ENCODE measurements at regions not wholly inside any gene's neighbourhood (a gene's known extent, or its start where the extent isn't known, plus 50 kb on each side); places are given as distances from the start of the nearest gene placed in this dataset.

GRCh38 chr18:40072761-40073160, 1882.3 kb upstream of the PIK3C3 start:
- H3K4me2 ChIP-seq, result no peak overlapping the region
- Mint-ChIP-seq H3K36me3 (ENCODE audit: low read depth) (0 out of 3 replicates have a peak, but pooled peaks cover 2% of the 10 kb centered on the region), H3K27ac (no peak overlapping the region), H3K9me3 (peaks cover 2% of the 10 kb centered on the region; the same call in 1 of the 3 replicates), H3K4me3 (no peak overlapping the region), H3K27me3 (ENCODE audit: insufficient read depth, low read depth, poor library complexity) (peaks cover under 1% of the 10 kb centered on the region), H3K4me1 (peaks cover 14% of the 10 kb centered on the region)
- no peaks in the 10 kb centered on the region for H3K27me3 ChIP-seq (ENCODE audit: insufficient read depth)
- peaks cover 8% of the 10 kb centered on the region; the same call in 1 of the 2 replicates for H3K4me1 ChIP-seq (ENCODE audit: insufficient read depth)
- DNase-seq (ENCODE audit: low spot score) (no peak), ATAC-seq (no peak)
- no peaks in the 10 kb centered on the region for H3K79me2 ChIP-seq (replicated peaks; ENCODE audit: insufficient read depth)
- no peaks in the 10 kb centered on the region for H3K9me2 ChIP-seq (ENCODE audit: insufficient read depth)
- H3K27ac ChIP-seq (ENCODE audit: low read depth), result no peak overlapping the region
- no peak overlapping the region for H3K4me3 ChIP-seq
- H2AFZ ChIP-seq, result no peak overlapping the region
- H3K36me3 ChIP-seq (ENCODE audit: insufficient read depth), result no peaks in the 10 kb centered on the region
- no peak for TF ChIP-seq ZNF114 (CRISPR knock-in tag; IDR thresholded peaks at IDR 0.05)
- no peaks in the 10 kb centered on the region for H4K20me1 ChIP-seq (replicated peaks; ENCODE audit: insufficient read depth)
- H3F3A ChIP-seq (replicated peaks; ENCODE audit: low read depth), result no peaks in the 10 kb centered on the region

- no peak overlapping the region for H3K4me2 ChIP-seq
- DNase-seq (ENCODE audit: low spot score) (no peak), ATAC-seq (no peak)
- no peaks in the 10 kb centered on the region for H3K27me3 Mint-ChIP-seq (ENCODE audit: insufficient read depth, low read depth, poor library complexity)
- H3K27ac Mint-ChIP-seq, result no peak overlapping the region
- H3K9me2 ChIP-seq (ENCODE audit: insufficient read depth), result peaks cover 3% of the 10 kb centered on the region; the same call in 1 of the 2 replicates
- no peaks in the 10 kb centered on the region for H3F3A ChIP-seq (replicated peaks; ENCODE audit: low read depth)
- H3K27ac ChIP-seq (ENCODE audit: low read depth), result no peak overlapping the region
- H3K4me3 ChIP-seq, result no peak overlapping the region
- H2AFZ ChIP-seq, result no peak overlapping the region
- no peak overlapping the region for H3K4me3 Mint-ChIP-seq
- no peaks in the 10 kb centered on the region for H3K4me1 ChIP-seq (ENCODE audit: insufficient read depth)
- no peaks in the 10 kb centered on the region for H3K36me3 ChIP-seq (ENCODE audit: insufficient read depth)
- H3K79me2 ChIP-seq (replicated peaks; ENCODE audit: insufficient read depth), result no peaks in the 10 kb centered on the region
- H3K4me1 Mint-ChIP-seq, result peaks cover under 1% of the 10 kb centered on the region; the same call in 2 of the 3 replicates
- 0 out of 3 replicates have a peak, but pooled peaks cover 2% of the 10 kb centered on the region for H3K36me3 Mint-ChIP-seq (ENCODE audit: low read depth)
- H4K20me1 ChIP-seq (replicated peaks; ENCODE audit: insufficient read depth), result no peaks in the 10 kb centered on the region
- H3K9me3 Mint-ChIP-seq, result peaks cover 2% of the 10 kb centered on the region; the same call in 1 of the 3 replicates
- H3K27me3 ChIP-seq (ENCODE audit: insufficient read depth), result no peaks in the 10 kb centered on the region
- TF ChIP-seq CTCF (conservative IDR thresholded peaks at IDR 0.05; ENCODE audit: low read depth in 2 of 2) (no peak), EZH2 (IDR thresholded peaks at IDR 0.05; ENCODE audit: low read depth, unreplicated experiment) (no peak), ZNF331 (CRISPR knock-in tag; IDR thresholded peaks at IDR 0.05; ENCODE audit: low read depth) (no peak), NANOG (IDR thresholded peaks at IDR 0.05; ENCODE audit: borderline replicate concordance) (no peak), ZNF114 (CRISPR knock-in tag; IDR thresholded peaks at IDR 0.05) (no peak), ETS1 (IDR thresholded peaks at IDR 0.05) (no peak), ZNF462 (CRISPR knock-in tag; IDR thresholded peaks at IDR 0.05) (no peak), EZH2phosphoT487 (IDR thresholded peaks at IDR 0.05; ENCODE audit: unreplicated experiment) (no peak), POLR2AphosphoS5 (IDR thresholded peaks at IDR 0.05; ENCODE audit: low read depth) (no peak)
Measured at GRCh38 chr18:40066368-40066767, 1888.7 kb upstream of the PIK3C3 start.

Measured in GM23338 (cell line).